ENCODE measurements at regions not wholly inside any gene's neighbourhood (a gene's known extent, or its start where the extent isn't known, plus 50 kb on each side); places are given as distances from the start of the nearest gene placed in this dataset.

GRCh38 chr7:131970602-131971001 is 414.2 kb upstream of the PODXL start:
- Histone ChIP-seq H3K27me3 (no peaks in the 10 kb centered on the region), H3K36me3 (no peaks in the 10 kb centered on the region), H3K9me3 (no peaks in the 10 kb centered on the region), H3K4me1 (no peaks in the 10 kb centered on the region), H3K27ac (no peak overlapping the region), H3K4me3 (no peak overlapping the region)
- ATAC-seq (no peak), FAIRE-seq (no peak), DNase-seq (no peak)
- 60 to 63% methylated on average over 4 of the region's 4 CpGs for WGBS, 2 donors
- TF ChIP-seq CTCF (IDR thresholded peaks at IDR 0.05), result no peak
- intact Hi-C loops (cut with DNase I), result no loop called here

- 91% methylated on average over 4 of the region's 4 CpGs for WGBS, 2 donors
Observed at GRCh38 chr7:131969560-131969959, 413.1 kb upstream of the PODXL start.

GRCh38 chr7:131967216-131967730 is 410.8 kb upstream of the PODXL start:
- intact Hi-C loops (cut with DNase I), result no loop called here
- ATAC-seq (no peak), FAIRE-seq (no peak)

More at GRCh38 chr7:131969560-131969959, 413.1 kb upstream of the PODXL start:
- DNase-seq, result no peak
- TF ChIP-seq CTCF (IDR thresholded peaks at IDR 0.05), result no peak
- Histone ChIP-seq H3K27me3 (no peaks in the 10 kb centered on the region), H3K4me1 (no peaks in the 10 kb centered on the region), H3K4me3 (no peak overlapping the region), H3K9me3 (no peaks in the 10 kb centered on the region), H3K36me3 (no peaks in the 10 kb centered on the region), H3K27ac (no peak overlapping the region)
- no peak for FAIRE-seq
- intact Hi-C loops (cut with DNase I), result no loop called here
- ATAC-seq, result no peak

GRCh38 chr7:131964203-131964602 is 407.8 kb upstream of the PODXL start:
- intact Hi-C loops (cut with DNase I), result no loop called here
- TF ChIP-seq CTCF (IDR thresholded peaks at IDR 0.05), result no peak
- 87 to 93% methylated on average over 7 of the region's 7 CpGs for WGBS, 2 donors
- Histone ChIP-seq H3K27me3 (no peaks in the 10 kb centered on the region), H3K9me3 (no peaks in the 10 kb centered on the region), H3K4me3 (no peak overlapping the region), H3K4me1 (no peaks in the 10 kb centered on the region), H3K36me3 (no peaks in the 10 kb centered on the region), H3K27ac (no peak overlapping the region)
- FAIRE-seq (no peak), DNase-seq (no peak), ATAC-seq (no peak)

More at GRCh38 chr7:131967216-131967730, 410.8 kb upstream of the PODXL start:
- no peak for DNase-seq
- Histone ChIP-seq H3K4me3 (no peak overlapping the region), H3K27me3 (no peaks in the 10 kb centered on the region), H3K27ac (no peak overlapping the region), H3K9me3 (no peaks in the 10 kb centered on the region), H3K36me3 (no peaks in the 10 kb centered on the region), H3K4me1 (no peaks in the 10 kb centered on the region)
- WGBS, 2 donors, result 69 to 72% methylated on average over 2 of the region's 2 CpGs
- TF ChIP-seq CTCF (IDR thresholded peaks at IDR 0.05), result no peak

GRCh38 chr7:131961054-131961680 is 404.7 kb upstream of the PODXL start:
- DNase-seq (no peak), ATAC-seq (no peak), FAIRE-seq (no peak)
- TF ChIP-seq CTCF (IDR thresholded peaks at IDR 0.05), result no peak
- no peaks in the 10 kb centered on the region for H3K27me3 ChIP-seq
- H3K4me1 ChIP-seq, result no peaks in the 10 kb centered on the region
- H3K4me3 ChIP-seq, result no peak overlapping the region
- 40 to 41% methylated on average over 11 of the region's 11 CpGs for WGBS, 2 donors
- H3K36me3 ChIP-seq, result no peaks in the 10 kb centered on the region
- intact Hi-C loops (cut with DNase I), result no loop called here
- H3K27ac ChIP-seq, result no peak overlapping the region
- H3K9me3 ChIP-seq, result no peaks in the 10 kb centered on the region

All from pancreas (tissue), 10 donors.